GM19438 (cell line): ENCODE measurements at regions not wholly inside any gene's neighbourhood (a gene's known extent, or its start where the extent isn't known, plus 50 kb on each side); places are given as distances from the start of the nearest gene placed in this dataset.
A peak's percentile ranks its signal among the peaks of the same experiment; 100 is the strongest.
"Not testable (repeated sequence)": the region's sequence is repeated elsewhere in the genome, so short reads cannot be mapped to it uniquely, and the experiment has no call there.

Experiments
- ATAC-seq: cut with Tn5 transposase; IDR thresholded peaks from one replicate; pipeline ENCODE4 v1.9.1; 2021; ENCODE audit warnings: low read depth; ENCODE audit not compliant: unreplicated experiment

- no peak for ATAC-seq
Observed at GRCh38 chr5:58312299-58312698, 147.6 kb downstream of the PLK2 start.

GRCh38 chr5:58311526-58311925 is 148.4 kb downstream of the PLK2 start:
- ATAC-seq = no peak

GRCh38 chr5:58308384-58308783 is 151.5 kb downstream of the PLK2 start:
- ATAC-seq = not testable (repeated sequence)

GRCh38 chr5:58300346-58300895 is 159.5 kb downstream of the PLK2 start:
- no peak for ATAC-seq

- no peak for ATAC-seq
Observed at GRCh38 chr5:58299256-58299655, 160.6 kb downstream of the PLK2 start.

- ATAC-seq = peak; percentile 72
Observed at GRCh38 chr5:58294598-58295305, 165.1 kb downstream of the PLK2 start.

GRCh38 chr5:58288275-58288674 is 171.6 kb downstream of the PLK2 start:
- ATAC-seq = not testable (repeated sequence)

- no peak for ATAC-seq
Observed at GRCh38 chr5:58286741-58287140, 173.1 kb downstream of the PLK2 start.

GRCh38 chr5:58285900-58286299 is 174.0 kb downstream of the PLK2 start:
- no peak for ATAC-seq

- ATAC-seq = no peak
Observed at GRCh38 chr5:58284886-58285285, 175.0 kb downstream of the PLK2 start.

- no peak for ATAC-seq
Observed at GRCh38 chr5:58281189-58281588, 178.7 kb downstream of the PLK2 start.

GRCh38 chr5:58279259-58279658 is 180.6 kb downstream of the PLK2 start:
- ATAC-seq = no peak

GRCh38 chr5:58276431-58276830 is 183.5 kb downstream of the PLK2 start:
- no peak for ATAC-seq

- no peak for ATAC-seq
Observed at GRCh38 chr5:58275516-58275915, 184.4 kb downstream of the PLK2 start.

GRCh38 chr5:58274191-58274590 is 185.7 kb downstream of the PLK2 start:
- no peak for ATAC-seq

GRCh38 chr5:58273711-58274110 is 186.2 kb downstream of the PLK2 start:
- ATAC-seq = no peak

GRCh38 chr5:58268268-58268667 is 191.6 kb downstream of the PLK2 start:
- ATAC-seq = no peak

- ATAC-seq = no peak
Observed at GRCh38 chr5:58266402-58266801, 193.5 kb downstream of the PLK2 start.

GRCh38 chr5:58265246-58265930 is 194.5 kb downstream of the PLK2 start:
- no peak for ATAC-seq

- no peak for ATAC-seq
Observed at GRCh38 chr5:58264276-58264675, 195.6 kb downstream of the PLK2 start.

- no peak for ATAC-seq
Observed at GRCh38 chr5:58263296-58263695, 196.6 kb downstream of the PLK2 start.

GRCh38 chr5:58262226-58262625 is 197.7 kb downstream of the PLK2 start:
- ATAC-seq = no peak
